ENCODE measurements at regions not wholly inside any gene's neighbourhood (a gene's known extent, or its start where the extent isn't known, plus 50 kb on each side); places are given as distances from the start of the nearest gene placed in this dataset.

- TF ChIP-seq CTCF (IDR thresholded peaks at IDR 0.05; ENCODE audit: low read length), result no peak
- TF ChIP-seq EZH2 (optimal IDR thresholded peaks at IDR 0.05; ENCODE audit: low read depth, low read length), result no peak
- no peak for TF ChIP-seq EZH2phosphoT487 (IDR thresholded peaks at IDR 0.05; ENCODE audit: low read length)
These were observed 276.7 kb downstream of the KIF20B start for GRCh38 chr10:89978081-89978480.

All from MM.1S (cell line).